ENCODE measurements at regions not wholly inside any gene's neighbourhood (a gene's known extent, or its start where the extent isn't known, plus 50 kb on each side); places are given as distances from the start of the nearest gene placed in this dataset.

DNA sequence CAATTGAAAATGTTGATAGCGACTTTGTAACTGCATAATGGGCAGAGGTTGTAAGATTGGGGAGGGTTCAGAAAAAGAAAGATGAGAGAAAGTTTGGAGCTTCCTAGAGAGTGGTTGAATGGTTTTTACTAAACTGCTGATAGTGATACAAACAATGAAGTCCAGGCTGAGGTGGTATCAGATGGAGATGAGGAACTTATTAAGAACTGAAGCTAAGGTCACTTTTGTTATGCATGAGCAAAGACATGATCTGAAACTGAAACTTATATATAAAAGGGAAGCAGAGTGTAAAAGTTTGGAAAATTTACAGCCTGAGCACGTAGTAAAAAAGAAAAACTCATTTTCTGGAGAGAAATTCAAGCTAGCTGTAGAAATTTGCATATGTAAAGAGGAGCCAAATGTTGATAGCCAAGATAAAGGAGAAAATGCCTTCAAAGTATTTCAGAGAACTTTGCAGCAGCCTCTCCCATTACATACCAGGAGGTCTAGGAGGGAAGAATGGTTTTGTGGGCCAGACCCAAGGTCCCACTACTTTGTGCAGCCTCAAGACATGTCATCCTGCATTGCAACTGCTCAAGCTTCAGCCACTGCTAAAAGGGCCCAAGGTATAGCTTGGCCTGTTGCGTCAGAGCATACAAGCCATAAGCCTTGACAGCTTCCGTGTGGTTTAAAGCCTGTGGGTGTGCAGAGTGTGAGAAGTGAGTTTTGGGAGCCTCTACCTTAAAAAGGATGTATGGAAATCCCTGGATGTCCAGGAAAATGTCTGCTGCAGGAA, 843.9 kb downstream of the AMY1C start:
- H4K20me1 ChIP-seq (ENCODE audit: control insufficient read depth, insufficient read depth, low read length, poor library complexity, severe bottlenecking) = no peaks in the 10 kb centered on the region
- no peaks in the 10 kb centered on the region for H3K36me3 ChIP-seq (replicated peaks in 1 of 2; ENCODE audit: control extremely low read depth in 1 of 2, control insufficient read depth in 1 of 2, extremely low read depth in 1 of 2, insufficient read depth in 2 of 2, low read length in 1 of 2)
- Mint-ChIP-seq H3K27ac (peak overlapping the region; percentile 94), H3K4me3 (peak overlapping the region; percentile 70), H3K4me1 (peaks cover 28% of the 10 kb centered on the region), H3K9me3 (ENCODE audit: insufficient read depth) (no peaks in the 10 kb centered on the region), H3K27me3 (no peaks in the 10 kb centered on the region)
- peak overlapping the region; percentile 28 for H3K4me2 ChIP-seq (replicated peaks; ENCODE audit: low read depth, low read length, poor library complexity, severe bottlenecking)
- peaks cover 15 to 22% of the 10 kb centered on the region in 2 donors for H3K4me1 ChIP-seq (ENCODE audit: control insufficient read depth in 2 of 2, insufficient read depth in 2 of 2, low read length in 2 of 2)
- H3K9me3 ChIP-seq (ENCODE audit: control extremely low read depth in 1 of 3, control insufficient read depth in 2 of 3, insufficient read depth in 1 of 3, low read length in 2 of 3) = peaks cover 0 to 2% (median 0%) of the 10 kb centered on the region in 3 donors
- no peaks in the 10 kb centered on the region for H3K79me2 ChIP-seq (ENCODE audit: control insufficient read depth, insufficient read depth, low read length)
- no peaks in the 10 kb centered on the region for H3K27me3 ChIP-seq (replicated peaks in 1 of 4; ENCODE audit: control extremely low read depth in 1 of 4, control insufficient read depth in 3 of 4, insufficient read depth in 4 of 4, low read length in 3 of 4)
- H2AFZ ChIP-seq (ENCODE audit: insufficient read depth, low read depth, low read length, poor library complexity, severe bottlenecking) = no peak overlapping the region
- WGBS (ENCODE audit: insufficient coverage) = 71% methylated on average over 2 of the region's 4 CpGs
- DNase-seq = peak; percentile 58
- peak overlapping the region; percentile 3 for H3K9ac ChIP-seq (ENCODE audit: low read length)
- peak; percentile 76 for ATAC-seq (ENCODE audit: low read depth)
- intact Hi-C loops (cut with micrococcal nuclease) = loop anchor here (1.0 kb wide), 1 partner anchor 167 kb away; no protein-coding TSS in a partner anchor
- H3K27ac ChIP-seq (ENCODE audit: low read length in 2 of 2) = peak overlapping the region; percentile 77 to 81
- TF ChIP-seq CTCF (IDR thresholded peaks at IDR 0.05) (no peak), EZH2 (IDR thresholded peaks at IDR 0.05; ENCODE audit: borderline replicate concordance, insufficient read depth, low read depth, low read length, poor library complexity, severe bottlenecking) (no peak)
- ChIA-PET CTCF (no interaction called here), POLR2A (no interaction called here)
- peak overlapping the region in 1 of 5 experiments; percentile 36 for H3K4me3 ChIP-seq (ENCODE audit: control extremely low read depth in 1 of 5, extremely low read depth in 1 of 5, insufficient read depth in 1 of 5, low read depth in 2 of 5, low read length in 4 of 5)

- Histone ChIP-seq H3K4me2 (replicated peaks; ENCODE audit: low read depth, low read length, poor library complexity, severe bottlenecking) (no peak overlapping the region), H3K4me1 (ENCODE audit: control insufficient read depth in 2 of 2, insufficient read depth in 2 of 2, low read length in 2 of 2) (no peaks in the 10 kb centered on the region), H3K9me3 (ENCODE audit: control extremely low read depth in 1 of 3, control insufficient read depth in 2 of 3, insufficient read depth in 1 of 3, low read length in 2 of 3) (peaks cover 1 to 9% (median 4%) of the 10 kb centered on the region in 3 donors), H2AFZ (ENCODE audit: insufficient read depth, low read depth, low read length, poor library complexity, severe bottlenecking) (no peak overlapping the region), H3K4me3 (ENCODE audit: control extremely low read depth in 1 of 5, extremely low read depth in 1 of 5, insufficient read depth in 1 of 5, low read depth in 2 of 5, low read length in 4 of 5) (no peak overlapping the region), H4K20me1 (ENCODE audit: control insufficient read depth, insufficient read depth, low read length, poor library complexity, severe bottlenecking) (no peaks in the 10 kb centered on the region), H3K27me3 (replicated peaks in 1 of 4; ENCODE audit: control extremely low read depth in 1 of 4, control insufficient read depth in 3 of 4, insufficient read depth in 4 of 4, low read length in 3 of 4) (no peaks in the 10 kb centered on the region), H3K27ac (ENCODE audit: low read length in 2 of 2) (no peak overlapping the region), H3K36me3 (replicated peaks in 1 of 2; ENCODE audit: control extremely low read depth in 1 of 2, control insufficient read depth in 1 of 2, extremely low read depth in 1 of 2, insufficient read depth in 2 of 2, low read length in 1 of 2) (no peaks in the 10 kb centered on the region), H3K9ac (ENCODE audit: low read length) (no peak overlapping the region), H3K79me2 (ENCODE audit: control insufficient read depth, insufficient read depth, low read length) (no peaks in the 10 kb centered on the region)
- intact Hi-C loops (cut with micrococcal nuclease) = no loop called here
- no peak overlapping the region for H3K27ac Mint-ChIP-seq
- no peak overlapping the region for H3K4me3 Mint-ChIP-seq
- POLR2A ChIA-PET = no interaction called here
- CTCF ChIA-PET = no interaction called here
- ATAC-seq (ENCODE audit: low read depth) (no peak), DNase-seq (no peak)
- no peaks in the 10 kb centered on the region for H3K4me1 Mint-ChIP-seq
- WGBS (ENCODE audit: insufficient coverage) = no CpG with 5 or more reads among the region's 5 CpGs
- TF ChIP-seq EZH2 (IDR thresholded peaks at IDR 0.05; ENCODE audit: borderline replicate concordance, insufficient read depth, low read depth, low read length, poor library complexity, severe bottlenecking) (no peak), CTCF (IDR thresholded peaks at IDR 0.05) (no peak)
- peaks cover 10% of the 10 kb centered on the region for H3K9me3 Mint-ChIP-seq (ENCODE audit: insufficient read depth)
- no peaks in the 10 kb centered on the region for H3K27me3 Mint-ChIP-seq
These were observed 867.8 kb downstream of the AMY1C start for GRCh38 chr1:104617474-104617873.
